SJCRH30 (cell line): ENCODE measurements at regions not wholly inside any gene's neighbourhood (a gene's known extent, or its start where the extent isn't known, plus 50 kb on each side); places are given as distances from the start of the nearest gene placed in this dataset.
A peak's percentile ranks its signal among the peaks of the same experiment; 100 is the strongest.
"Not testable (repeated sequence)": the region's sequence is repeated elsewhere in the genome, so short reads cannot be mapped to it uniquely, and the experiment has no call there.

Source experiments
- DNase-seq, 2 experiments: peaks; one replicate each; pipeline ENCODE4 v3.0.0-alpha.2; 2015 to 2020
- H3K27ac ChIP-seq: fragments of 250-450 bp; sonication (Bioruptor Pico); 2 replicates; pipeline ENCODE4 v1.5.1; 2020; ENCODE audit warnings: mild to moderate bottlenecking, moderate library complexity
- H3K27me3 ChIP-seq: fragments of 250-450 bp; sonication (Bioruptor Pico); 2 replicates; pipeline ENCODE4 v1.5.1; 2020; ENCODE audit warnings: mild to moderate bottlenecking, moderate library complexity
- H3K36me3 ChIP-seq: fragments of 250-450 bp; sonication (Bioruptor Pico); 2 replicates; pipeline ENCODE4 v1.5.1; 2020; ENCODE audit warnings: mild to moderate bottlenecking, moderate library complexity
- H3K4me1 ChIP-seq: fragments of 250-450 bp; sonication (Bioruptor Pico); 2 replicates; pipeline ENCODE4 v1.5.1; 2020; ENCODE audit warnings: mild to moderate bottlenecking, moderate library complexity
- H3K4me3 ChIP-seq: fragments of 250-450 bp; sonication (Bioruptor Pico); 2 replicates; pipeline ENCODE4 v1.5.1; 2020; ENCODE audit warnings: mild to moderate bottlenecking, moderate library complexity
- H3K9me3 ChIP-seq: fragments of 250-450 bp; sonication (Bioruptor Pico); replicated peaks from 2 replicates; pipeline ENCODE4 v1.5.1; 2020; ENCODE audit warnings: mild to moderate bottlenecking, moderate library complexity

DNA sequence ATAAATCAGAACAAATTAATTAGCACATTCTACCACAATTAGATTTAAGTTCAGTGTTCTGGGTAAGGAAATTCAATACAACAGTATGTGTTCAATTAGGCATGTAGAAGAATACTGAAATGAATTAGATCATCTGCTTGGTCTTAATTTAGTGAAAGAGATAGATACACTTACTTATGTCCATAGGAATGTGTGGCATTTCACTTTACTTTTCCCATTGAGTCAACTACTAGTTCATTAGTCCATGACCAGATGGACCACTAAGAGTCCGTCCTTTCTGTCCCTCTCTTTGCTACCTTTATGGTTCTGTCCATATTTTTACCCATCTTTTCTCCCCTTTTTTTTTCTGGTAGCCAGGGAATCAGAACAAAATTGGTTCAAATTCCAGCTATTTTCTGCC, 276.9 kb downstream of the OSTF1 start:
- no peak overlapping the region for H3K27ac ChIP-seq
- H3K36me3 ChIP-seq: no peaks in the 10 kb centered on the region
- H3K4me3 ChIP-seq: no peak overlapping the region
- no peaks in the 10 kb centered on the region for H3K9me3 ChIP-seq
- no peaks in the 10 kb centered on the region for H3K4me1 ChIP-seq
- H3K27me3 ChIP-seq: no peaks in the 10 kb centered on the region
- DNase-seq: no peak

DNA sequence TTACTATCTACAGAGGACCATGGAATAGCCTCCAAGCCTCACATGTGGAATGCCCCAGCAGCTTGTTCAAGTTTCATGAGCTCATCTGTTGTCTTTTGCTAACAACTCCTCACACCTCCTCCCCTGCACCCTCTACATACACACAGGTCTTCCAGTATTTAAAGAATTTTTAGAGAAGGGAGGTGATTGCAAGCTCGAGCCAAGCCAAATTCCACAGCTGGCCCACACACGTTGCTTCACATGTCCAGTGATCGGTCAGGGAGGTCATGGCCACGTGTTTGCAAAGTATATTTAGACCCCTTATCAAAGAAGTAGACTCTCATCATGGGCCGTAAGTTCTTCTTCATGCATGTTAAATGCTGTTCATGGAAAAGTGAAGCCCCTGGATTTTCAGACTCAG, 281.7 kb downstream of the OSTF1 start:
- peak; percentile 4 to 9 for DNase-seq
- H3K9me3 ChIP-seq: no peaks in the 10 kb centered on the region
- H3K27ac ChIP-seq: no peak overlapping the region
- H3K4me3 ChIP-seq: no peak overlapping the region
- H3K27me3 ChIP-seq: no peaks in the 10 kb centered on the region
- H3K36me3 ChIP-seq: no peaks in the 10 kb centered on the region
- no peaks in the 10 kb centered on the region for H3K4me1 ChIP-seq

DNA sequence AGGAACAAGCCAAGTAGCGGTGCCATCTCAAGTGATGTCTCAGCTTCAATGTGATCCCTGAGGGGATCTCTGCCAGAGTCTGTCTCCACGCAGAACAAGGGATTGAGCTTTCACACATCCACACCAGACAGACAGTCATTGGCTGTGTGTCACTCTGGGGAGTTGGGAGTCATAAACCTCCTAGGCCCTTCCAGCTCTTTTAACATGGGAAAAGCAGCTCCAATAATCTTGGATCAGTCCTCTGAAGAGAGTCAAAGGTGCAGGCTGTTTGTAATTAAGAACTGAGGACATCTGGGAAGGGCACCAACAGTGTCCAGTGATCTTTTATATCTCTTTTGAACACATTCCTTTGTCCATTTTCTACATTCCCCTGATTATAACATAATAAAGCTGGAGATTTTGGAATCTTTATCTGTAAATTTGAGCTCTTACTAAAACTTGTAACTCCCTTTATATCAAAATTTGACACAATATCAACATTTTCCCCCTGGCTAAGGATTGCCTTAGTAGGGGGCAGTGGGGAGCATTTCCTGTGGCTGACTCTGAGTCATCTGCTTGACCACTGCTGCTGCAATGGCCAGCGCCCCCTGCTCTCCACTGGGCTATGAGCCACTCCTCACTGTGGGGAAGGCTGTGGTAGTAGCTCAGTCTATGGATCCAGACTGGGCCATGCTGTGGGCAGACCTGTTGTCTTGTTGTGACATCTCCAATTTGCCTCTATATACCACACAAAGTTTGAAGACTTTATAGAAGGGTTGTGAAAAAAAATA, 284.4 kb downstream of the OSTF1 start:
- Histone ChIP-seq H3K4me1 (no peaks in the 10 kb centered on the region), H3K36me3 (no peaks in the 10 kb centered on the region), H3K4me3 (no peak overlapping the region), H3K27ac (no peak overlapping the region), H3K27me3 (no peaks in the 10 kb centered on the region), H3K9me3 (no peaks in the 10 kb centered on the region)
- no peak for DNase-seq

DNA sequence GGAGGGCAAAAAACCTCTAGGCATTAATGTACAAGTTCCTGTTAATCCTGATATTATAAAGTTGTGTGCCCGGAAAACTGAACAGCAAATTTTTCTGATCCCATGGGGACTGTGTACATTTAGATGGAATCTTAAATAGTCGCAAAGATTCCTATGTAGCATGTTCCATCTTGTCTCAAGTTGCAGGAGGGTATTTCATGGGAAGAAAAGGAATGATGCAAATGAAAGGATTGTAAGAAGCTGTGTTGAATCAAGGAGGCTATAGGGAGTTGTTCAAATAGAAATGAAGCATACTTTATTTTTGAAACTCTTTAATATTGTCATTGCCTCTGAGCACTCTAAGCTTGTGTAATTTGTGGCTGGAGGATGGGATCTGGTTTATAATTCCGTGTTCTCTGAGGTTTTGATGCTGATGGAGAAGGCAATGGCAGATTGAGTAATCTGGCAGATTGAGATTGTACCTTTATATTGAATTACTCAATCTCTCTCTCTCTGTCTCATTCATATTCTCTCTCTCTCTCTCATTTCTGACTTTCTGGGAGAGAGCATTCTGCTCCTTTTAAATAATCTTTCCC, 288.5 kb downstream of the OSTF1 start:
- H3K9me3 ChIP-seq: no peaks in the 10 kb centered on the region
- no peak for DNase-seq
- no peaks in the 10 kb centered on the region for H3K36me3 ChIP-seq

DNA sequence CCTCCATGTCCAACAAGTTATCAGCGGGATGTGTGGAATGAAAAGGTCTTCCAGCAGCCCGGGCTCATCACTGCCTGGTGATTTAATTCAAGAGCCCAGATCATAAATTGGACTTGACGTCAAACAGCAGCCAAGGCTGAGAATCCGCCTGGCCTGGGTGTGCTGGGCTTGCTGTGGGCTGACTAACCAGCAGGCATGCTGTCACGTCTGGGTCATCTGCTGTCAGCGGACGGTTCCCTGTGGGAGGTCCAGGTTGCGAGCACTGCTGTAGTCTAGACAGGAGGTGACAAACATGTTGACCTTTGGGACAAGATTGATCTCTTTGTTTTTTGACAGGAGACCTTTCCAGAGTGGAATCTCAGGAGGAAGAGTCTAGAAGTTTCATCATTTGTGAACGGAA, 289.7 kb downstream of the OSTF1 start:
- no peak for DNase-seq
- Histone ChIP-seq H3K36me3 (no peaks in the 10 kb centered on the region), H3K27ac (no peak overlapping the region), H3K4me1 (no peaks in the 10 kb centered on the region), H3K4me3 (no peak overlapping the region), H3K9me3 (no peaks in the 10 kb centered on the region), H3K27me3 (no peaks in the 10 kb centered on the region)

More for the DNA sequence above, 288.5 kb downstream of the OSTF1 start:
- Histone ChIP-seq H3K27me3 (no peaks in the 10 kb centered on the region), H3K4me1 (no peaks in the 10 kb centered on the region), H3K4me3 (no peak overlapping the region), H3K27ac (no peak overlapping the region)

DNA sequence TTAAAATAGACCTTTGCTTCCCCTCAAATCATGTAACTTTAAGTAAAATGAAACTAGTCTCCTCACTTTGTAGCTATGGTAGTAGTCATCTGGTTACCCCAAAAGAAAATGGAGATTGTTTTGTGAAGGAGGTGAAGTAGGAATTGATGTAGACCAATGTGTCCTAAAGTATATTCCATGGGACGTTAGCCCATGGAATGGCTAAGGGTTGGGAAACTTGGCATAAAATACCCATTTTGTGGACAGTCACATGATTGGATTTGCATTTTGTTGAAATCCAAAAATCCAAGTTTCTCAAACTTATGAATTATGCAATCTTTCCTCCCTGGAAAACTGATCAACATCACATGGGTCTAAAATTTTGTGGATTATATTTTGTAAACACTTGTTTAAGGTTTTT, 290.6 kb downstream of the OSTF1 start:
- DNase-seq: no peak
- Histone ChIP-seq H3K9me3 (no peaks in the 10 kb centered on the region), H3K4me1 (no peaks in the 10 kb centered on the region), H3K27ac (no peak overlapping the region), H3K36me3 (no peaks in the 10 kb centered on the region), H3K4me3 (no peak overlapping the region), H3K27me3 (no peaks in the 10 kb centered on the region)

DNA sequence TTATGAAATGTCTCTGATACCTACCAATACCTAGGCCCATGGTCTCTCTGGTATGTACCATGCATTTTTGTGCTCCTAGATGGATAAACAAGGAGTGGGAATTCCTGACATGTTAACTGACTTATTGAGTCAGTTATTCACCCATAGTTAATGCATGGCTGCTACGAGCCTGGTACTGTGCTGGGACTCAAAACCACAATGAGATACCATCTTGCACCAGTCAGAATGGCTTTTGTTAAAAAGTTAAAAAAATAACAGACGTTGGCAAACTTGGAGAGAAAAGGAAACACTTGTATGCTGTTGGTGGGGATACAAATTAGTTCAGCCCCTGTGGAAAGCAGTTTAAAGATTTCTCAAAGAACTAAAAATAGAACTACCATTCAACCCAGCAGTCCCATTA, 293.8 kb downstream of the OSTF1 start:
- no peak for DNase-seq
- H3K27ac ChIP-seq: no peak overlapping the region
- no peak overlapping the region for H3K4me3 ChIP-seq
- no peaks in the 10 kb centered on the region for H3K9me3 ChIP-seq
- no peaks in the 10 kb centered on the region for H3K4me1 ChIP-seq
- H3K36me3 ChIP-seq: no peaks in the 10 kb centered on the region
- H3K27me3 ChIP-seq: no peaks in the 10 kb centered on the region

DNA sequence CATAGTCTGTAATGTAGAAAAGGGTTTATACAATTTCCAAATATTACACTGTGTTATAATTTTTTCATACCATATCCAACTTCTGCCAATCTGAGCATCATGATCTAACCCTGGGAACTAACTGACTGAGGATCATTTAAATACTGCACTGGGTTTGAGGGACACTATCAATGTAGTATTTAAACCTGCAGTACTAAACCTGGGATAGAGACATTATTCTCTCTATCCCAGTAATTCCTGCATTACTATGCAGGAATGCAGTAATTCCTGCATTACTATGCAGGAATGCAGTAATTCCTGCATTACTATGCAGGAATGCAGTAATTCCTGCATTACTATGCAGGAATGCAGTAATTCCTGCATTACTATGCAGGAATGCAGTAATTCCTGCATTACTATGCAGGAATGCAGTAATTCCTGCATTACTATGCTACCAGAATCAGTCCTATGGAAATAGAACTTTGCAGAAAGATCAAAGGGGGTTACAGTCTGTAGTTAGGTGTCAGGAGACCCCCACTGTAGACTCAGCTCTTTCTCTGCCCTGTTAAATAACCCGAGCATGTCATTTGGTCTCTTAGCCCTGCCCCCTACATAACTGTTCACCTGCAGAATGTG, 295.2 kb downstream of the OSTF1 start:
- not testable (repeated sequence) for H3K27ac ChIP-seq, H3K4me1 ChIP-seq, H3K36me3 ChIP-seq, H3K27me3 ChIP-seq, DNase-seq, H3K9me3 ChIP-seq, H3K4me3 ChIP-seq

DNA sequence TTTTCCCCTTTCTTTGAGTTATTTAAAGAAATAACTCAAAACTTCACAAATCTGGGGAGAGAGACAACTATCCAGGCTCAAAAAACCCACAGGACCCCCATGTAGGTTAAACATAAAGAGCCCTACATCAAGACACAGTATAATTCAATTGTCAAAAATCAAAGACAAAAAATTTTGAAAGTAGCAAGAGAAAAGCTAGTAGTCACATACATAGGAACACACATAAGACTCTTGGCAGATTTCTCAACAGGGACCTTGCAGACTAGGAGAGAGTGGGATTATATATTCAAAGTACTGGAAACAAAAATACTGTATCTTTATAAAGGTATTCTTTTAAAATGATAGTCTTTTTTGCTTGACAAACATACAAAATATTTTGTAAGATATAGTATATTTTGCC, 296.9 kb downstream of the OSTF1 start:
- H3K4me3 ChIP-seq: no peak overlapping the region
- no peaks in the 10 kb centered on the region for H3K27me3 ChIP-seq
- H3K4me1 ChIP-seq: no peaks in the 10 kb centered on the region
- no peak for DNase-seq
- no peaks in the 10 kb centered on the region for H3K9me3 ChIP-seq
- no peaks in the 10 kb centered on the region for H3K36me3 ChIP-seq
- H3K27ac ChIP-seq: no peak overlapping the region

DNA sequence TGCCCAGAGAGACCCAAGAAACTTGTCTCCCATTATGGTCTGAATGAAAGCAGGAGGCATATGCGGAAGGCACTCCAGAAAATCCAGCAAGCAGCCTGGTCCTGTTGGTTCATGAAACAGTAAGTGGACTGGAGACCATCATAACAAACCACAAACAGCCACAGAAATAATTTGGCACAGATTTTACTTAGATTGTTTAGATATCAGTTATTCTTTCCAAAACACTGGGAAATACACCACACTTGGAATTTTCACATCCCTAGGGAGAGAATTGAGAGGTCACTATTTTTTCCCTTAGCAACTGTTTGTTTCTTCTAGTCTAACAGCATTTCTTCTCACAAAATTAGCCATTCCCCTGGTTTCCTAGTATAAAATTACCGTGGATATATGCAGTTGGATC, 300.8 kb downstream of the OSTF1 start:
- Histone ChIP-seq H3K27me3 (no peaks in the 10 kb centered on the region), H3K36me3 (no peaks in the 10 kb centered on the region), H3K27ac (no peak overlapping the region), H3K4me3 (no peak overlapping the region), H3K4me1 (no peaks in the 10 kb centered on the region), H3K9me3 (0 out of 2 replicates have a peak, but pooled peaks cover 5% of the 10 kb centered on the region)
- no peak for DNase-seq

DNA sequence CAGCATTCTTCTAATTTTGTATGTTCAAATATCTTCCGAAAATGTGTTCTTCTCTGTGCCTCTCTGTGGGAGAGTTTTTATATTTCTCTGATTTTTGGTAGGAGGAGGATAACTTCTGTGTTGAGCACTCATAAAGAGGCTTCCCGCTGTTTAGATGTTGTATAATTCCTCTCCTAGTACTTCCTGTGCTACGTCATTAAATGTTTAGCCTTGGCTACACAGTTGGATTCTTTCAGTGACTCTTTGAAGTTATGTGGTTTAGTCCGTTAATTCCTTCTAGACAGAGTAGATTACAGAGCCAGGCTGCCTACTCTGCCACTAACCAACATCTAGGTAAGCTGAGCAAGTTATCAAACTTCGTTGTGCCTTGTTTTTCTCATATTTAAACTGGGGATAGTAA, 302.6 kb downstream of the OSTF1 start:
- no peak for DNase-seq
- H3K4me3 ChIP-seq: no peak overlapping the region
- no peaks in the 10 kb centered on the region for H3K27me3 ChIP-seq
- no peaks in the 10 kb centered on the region for H3K36me3 ChIP-seq
- H3K27ac ChIP-seq: no peak overlapping the region
- H3K4me1 ChIP-seq: no peaks in the 10 kb centered on the region
- 0 out of 2 replicates have a peak, but pooled peaks cover 5% of the 10 kb centered on the region for H3K9me3 ChIP-seq

DNA sequence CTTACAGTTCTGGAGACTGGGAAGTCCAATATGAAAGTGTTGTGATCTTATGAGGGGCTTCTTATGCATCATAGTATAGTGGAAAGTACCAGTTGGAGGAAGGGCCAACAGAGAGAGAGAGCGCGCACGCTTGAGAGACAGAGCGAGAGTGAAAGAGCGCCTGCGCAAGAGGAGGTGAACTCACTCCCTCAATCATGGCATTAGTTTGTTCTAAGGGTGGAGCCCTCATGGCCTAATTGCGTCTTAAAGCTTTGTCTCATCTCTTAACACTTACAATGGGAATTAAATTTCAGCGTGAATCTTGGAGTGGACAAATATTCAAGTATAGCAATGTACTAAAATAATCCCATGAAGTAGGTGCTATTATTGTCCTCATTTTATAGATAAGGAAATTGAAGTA, 303.2 kb downstream of the OSTF1 start:
- no peak overlapping the region for H3K27ac ChIP-seq
- DNase-seq: no peak
- 0 out of 2 replicates have a peak, but pooled peaks cover 5% of the 10 kb centered on the region for H3K9me3 ChIP-seq
- no peaks in the 10 kb centered on the region for H3K36me3 ChIP-seq
- H3K27me3 ChIP-seq: no peaks in the 10 kb centered on the region
- H3K4me1 ChIP-seq: no peaks in the 10 kb centered on the region
- no peak overlapping the region for H3K4me3 ChIP-seq

DNA sequence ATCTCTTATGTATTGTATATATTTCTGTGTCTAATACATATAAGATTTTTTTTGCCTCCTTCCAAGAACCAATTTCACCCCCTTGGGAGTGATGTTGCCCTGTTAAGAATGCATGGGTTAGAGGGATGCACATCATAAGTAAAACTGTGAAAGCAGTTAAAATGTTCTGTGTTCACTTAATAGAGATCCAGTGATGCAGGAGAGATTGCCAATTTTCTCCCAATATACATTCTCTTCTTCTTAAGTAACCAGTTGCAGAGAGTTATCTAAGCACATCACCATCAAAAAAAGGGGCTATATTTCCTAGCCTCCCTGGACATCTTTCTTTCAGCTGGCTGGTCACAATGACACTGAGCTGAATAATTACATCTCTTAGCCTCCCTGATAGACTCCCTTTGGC, 307.0 kb downstream of the OSTF1 start:
- DNase-seq: no peak
- Histone ChIP-seq H3K36me3 (no peaks in the 10 kb centered on the region), H3K27me3 (no peaks in the 10 kb centered on the region), H3K27ac (no peak overlapping the region), H3K9me3 (0 out of 2 replicates have a peak, but pooled peaks cover 5% of the 10 kb centered on the region), H3K4me1 (no peaks in the 10 kb centered on the region), H3K4me3 (no peak overlapping the region)

DNA sequence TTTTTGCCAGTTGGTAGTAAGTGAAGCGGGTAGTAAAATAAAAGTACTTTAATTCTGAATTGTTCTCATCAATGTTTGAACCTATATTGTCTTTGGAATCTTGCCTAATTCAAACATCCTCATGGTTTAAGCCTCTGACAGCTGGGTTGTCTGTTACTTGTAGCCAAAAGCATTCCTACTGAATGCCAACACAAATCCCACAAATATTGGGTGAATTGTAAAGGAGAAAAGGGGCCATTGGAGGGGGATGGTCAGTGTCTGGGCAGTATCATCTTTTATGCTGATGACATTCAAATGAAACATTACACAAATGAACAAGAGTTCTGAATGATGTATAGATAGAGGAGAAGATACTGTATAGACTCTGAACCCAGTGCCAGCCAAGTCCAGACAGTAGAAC, 309.5 kb downstream of the OSTF1 start:
- no peak for DNase-seq
- H3K27ac ChIP-seq: no peak overlapping the region
- no peaks in the 10 kb centered on the region for H3K4me1 ChIP-seq
- no peak overlapping the region for H3K4me3 ChIP-seq
- no peaks in the 10 kb centered on the region for H3K9me3 ChIP-seq
- H3K36me3 ChIP-seq: no peaks in the 10 kb centered on the region
- 0 out of 2 replicates have a peak, but pooled peaks cover 5% of the 10 kb centered on the region for H3K27me3 ChIP-seq

DNA sequence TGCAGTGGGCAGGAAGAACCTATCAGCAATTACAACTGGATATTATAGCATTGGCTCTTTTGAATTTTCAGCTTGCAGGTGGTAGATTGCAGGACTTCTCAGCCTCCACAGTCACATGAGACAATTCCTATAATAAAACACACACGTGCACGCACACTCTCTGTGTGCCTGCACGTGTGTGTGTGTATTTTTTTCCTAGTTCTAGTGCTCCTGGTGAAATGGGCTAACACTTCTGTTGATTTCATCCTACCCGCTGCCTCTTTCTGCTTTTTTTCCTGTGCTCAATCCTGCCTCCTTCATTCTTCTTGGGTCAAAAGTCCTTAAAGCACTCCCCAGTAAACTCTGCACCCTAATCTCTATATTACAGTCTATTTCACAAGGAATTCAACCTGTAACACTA, 320.1 kb downstream of the OSTF1 start:
- Histone ChIP-seq H3K4me3 (no peak overlapping the region), H3K4me1 (no peaks in the 10 kb centered on the region), H3K27ac (no peak overlapping the region), H3K9me3 (no peaks in the 10 kb centered on the region), H3K36me3 (no peaks in the 10 kb centered on the region), H3K27me3 (no peaks in the 10 kb centered on the region; the same call in 1 of the 2 replicates)
- DNase-seq: no peak
